ENCODE measurements at regions not wholly inside any gene's neighbourhood (a gene's known extent, or its start where the extent isn't known, plus 50 kb on each side); places are given as distances from the start of the nearest gene placed in this dataset.

- Histone ChIP-seq H3T11ph (ENCODE audit: low read length) (no peak overlapping the region), H2BK120ac (ENCODE audit: low read depth, low read length, poor library complexity, severe bottlenecking) (no peak overlapping the region), H4K8ac (replicated peaks; ENCODE audit: insufficient read length, low read depth, low read length) (no peak overlapping the region), H4K91ac (ENCODE audit: insufficient read length, low read depth, low read length) (no peak overlapping the region), H3K56ac (ENCODE audit: insufficient read length, low read depth, low read length) (no peak overlapping the region), H3K79me2 (ENCODE audit: insufficient read depth, low read length) (no peaks in the 10 kb centered on the region), H2BK20ac (ENCODE audit: low read depth, low read length, poor library complexity, severe bottlenecking) (no peak overlapping the region), H3K27me3 (ENCODE audit: insufficient read depth, low read length) (no peaks in the 10 kb centered on the region), H3K27ac (ENCODE audit: insufficient read length, low read depth, low read length) (no peak overlapping the region), H4K5ac (ENCODE audit: insufficient read length, low read depth, low read length) (no peak overlapping the region), H2BK12ac (ENCODE audit: insufficient read length, low read depth, low read length) (no peak overlapping the region), H4K20me1 (ENCODE audit: control insufficient read depth, insufficient read depth, insufficient read length) (no peaks in the 10 kb centered on the region), H3K18ac (ENCODE audit: insufficient read length, low read depth, low read length) (no peak overlapping the region), H3K4me1 (ENCODE audit: insufficient read depth, low read length) (no peaks in the 10 kb centered on the region), H2AFZ (ENCODE audit: low read length) (no peak overlapping the region), H3K4me2 (ENCODE audit: insufficient read depth, insufficient read length, low read length) (no peak overlapping the region), H3K23me2 (ENCODE audit: insufficient read length, low read depth, low read length, poor library complexity, severe bottlenecking) (no peaks in the 10 kb centered on the region), H2AK5ac (ENCODE audit: insufficient read length, low read length) (no peak overlapping the region), H2BK5ac (ENCODE audit: insufficient read length, low read length) (no peak overlapping the region), H2BK15ac (ENCODE audit: low read depth, low read length) (no peak overlapping the region), H3K23ac (ENCODE audit: insufficient read length, low read depth, low read length) (no peak overlapping the region), H3K4ac (ENCODE audit: low read depth, low read length) (no peak overlapping the region), H3K9me3 (ENCODE audit: control insufficient read depth, low read depth, low read length) (no peaks in the 10 kb centered on the region), H3K14ac (ENCODE audit: insufficient read depth, low read length) (no peak overlapping the region), H3K9ac (ENCODE audit: extremely low read depth, insufficient read length, low read length) (no peak overlapping the region), H3K79me1 (ENCODE audit: insufficient read depth, low read depth, low read length, poor library complexity, severe bottlenecking) (no peaks in the 10 kb centered on the region)
- Mint-ChIP-seq H3K36me3 (ENCODE audit: insufficient read depth in 1 of 3, low read depth in 3 of 3) (no peaks in the 10 kb centered on the region), H3K27ac (no peak overlapping the region), H3K27me3 (ENCODE audit: low read depth) (no peaks in the 10 kb centered on the region), H3K9me3 (no peaks in the 10 kb centered on the region), H3K4me3 (no peak overlapping the region), H3K4me1 (peaks cover 9 to 11% of the 10 kb centered on the region in 2 experiments)
- no peak for TF ChIP-seq CTCF (conservative IDR thresholded peaks at IDR 0.05)
- DNase-seq: no peak
- no CpG with 5 or more reads among the region's 3 CpGs for WGBS (ENCODE audit: extremely low coverage, insufficient read length, low lambda C conversion rate)
These were observed 239.9 kb downstream of the PCDH10 start for GRCh38 chr4:133389029-133389428.

All from H9 (cell line).